VCaP (cell line): ENCODE measurements at regions not wholly inside any gene's neighbourhood (a gene's known extent, or its start where the extent isn't known, plus 50 kb on each side); places are given as distances from the start of the nearest gene placed in this dataset.

Experiments
- H3K27ac ChIP-seq: fragments of 450-650 bp; 2 replicates; pipeline ENCODE4 v1.5.1; 2017
- CTCF ChIP-seq: fragments of 450-650 bp; conservative IDR thresholded peaks from 2 replicates; pipeline ENCODE4 v1.5.1; 2017; ENCODE audit warnings: mild to moderate bottlenecking, moderate library complexity

- no peak for TF ChIP-seq CTCF
- peak overlapping the region; percentile 14; the same call in 1 of the 2 replicates for H3K27ac ChIP-seq
Measured at GRCh38 chr3:18113417-18113816, 311.7 kb downstream of the SATB1 start.

- no peak for TF ChIP-seq CTCF
- no peak overlapping the region; the same call in 1 of the 2 replicates for H3K27ac ChIP-seq
Measured at GRCh38 chr3:18112674-18113375, 312.3 kb downstream of the SATB1 start.

- TF ChIP-seq CTCF = no peak
- H3K27ac ChIP-seq = no peak overlapping the region
Measured at GRCh38 chr3:18111796-18112232, 313.3 kb downstream of the SATB1 start.

- TF ChIP-seq CTCF = no peak
- no peak overlapping the region for H3K27ac ChIP-seq
Measured at GRCh38 chr3:18103591-18103990, 321.5 kb downstream of the SATB1 start.

- TF ChIP-seq CTCF = no peak
- peak overlapping the region; percentile 82 for H3K27ac ChIP-seq
Measured at GRCh38 chr3:18100121-18100520, 325.0 kb downstream of the SATB1 start.

GRCh38 chr3:18099611-18100010, 325.5 kb downstream of the SATB1 start:
- no peak for TF ChIP-seq CTCF
- peak overlapping the region; percentile 82 for H3K27ac ChIP-seq

GRCh38 chr3:18098960-18099587, 326.1 kb downstream of the SATB1 start:
- H3K27ac ChIP-seq = peak overlapping the region; percentile 82
- TF ChIP-seq CTCF = no peak
